Loucy (cell line): ENCODE measurements at regions not wholly inside any gene's neighbourhood (a gene's known extent, or its start where the extent isn't known, plus 50 kb on each side); places are given as distances from the start of the nearest gene placed in this dataset.

Experiments used
- H2AFZ ChIP-seq: fragments of 200-600 bp; sonication (generic); 2 replicates; pipeline ENCODE4 v1.6.0; 2016; ENCODE audit warnings: antibody characterized with exemption, mild to moderate bottlenecking, low read length, moderate library complexity
- H3F3A ChIP-seq: fragments of 200-600 bp; 2 replicates; pipeline ENCODE4 v1.6.0; 2016; ENCODE audit warnings: antibody characterized with exemption, low read depth, mild to moderate bottlenecking
- H3K27me3 ChIP-seq: fragments of 200-600 bp; sonication (generic); 2 replicates; pipeline ENCODE4 v1.6.1; 2014; ENCODE audit warnings: low read length, mild to moderate bottlenecking; ENCODE audit not compliant: insufficient read depth, poor library complexity, severe bottlenecking
- H3K36me3 ChIP-seq: fragments of 200-600 bp; sonication (generic); 2 replicates; pipeline ENCODE4 v1.6.1; 2016; ENCODE audit warnings: low read length; ENCODE audit not compliant: insufficient read depth
- H3K4me1 ChIP-seq: fragments of 200-600 bp; sonication (generic); 2 replicates; pipeline ENCODE4 v1.5.1; 2014; ENCODE audit warnings: low read length, mild to moderate bottlenecking; ENCODE audit not compliant: insufficient read depth, poor library complexity, severe bottlenecking
- H3K4me2 ChIP-seq: fragments of 200-600 bp; sonication (generic); 2 replicates; pipeline ENCODE4 v1.6.0; 2014; ENCODE audit warnings: antibody characterized with exemption, low read length, low read depth, mild to moderate bottlenecking; ENCODE audit not compliant: poor library complexity, severe bottlenecking
- H3K4me3 ChIP-seq: fragments of 200-600 bp; sonication (generic); 2 replicates; pipeline ENCODE4 v1.5.1; 2014; ENCODE audit warnings: low read length, mild to moderate bottlenecking, mixed read lengths; ENCODE audit not compliant: poor library complexity, severe bottlenecking
- H3K79me2 ChIP-seq: fragments of 200-600 bp; sonication (generic); 2 replicates; pipeline ENCODE4 v1.6.1; 2014; ENCODE audit warnings: low read length; ENCODE audit not compliant: insufficient read depth
- H3K9ac ChIP-seq: fragments of 200-600 bp; sonication (generic); 2 replicates; pipeline ENCODE4 v1.6.0; 2014; ENCODE audit warnings: mild to moderate bottlenecking, low read depth, low read length, moderate library complexity; ENCODE audit not compliant: poor library complexity, severe bottlenecking
- H3K9me2 ChIP-seq: fragments of 200-600 bp; sonication (generic); replicated peaks from 2 replicates; pipeline ENCODE4 v1.6.1; 2016; ENCODE audit warnings: low read depth, low read length, mixed read lengths
- H3K9me3 ChIP-seq: fragments of 200-600 bp; sonication (generic); 2 replicates; pipeline ENCODE4 v1.6.1; 2014; ENCODE audit warnings: mild to moderate bottlenecking, antibody characterized with exemption, low read length, low read depth; ENCODE audit not compliant: insufficient read depth
- H4K20me1 ChIP-seq: fragments of 200-600 bp; sonication (generic); 2 replicates; pipeline ENCODE4 v1.6.0; 2014; ENCODE audit warnings: antibody characterized with exemption, low read length, mild to moderate bottlenecking; ENCODE audit not compliant: insufficient read depth, poor library complexity, severe bottlenecking
- CTCF ChIP-seq: fragments of 200-600 bp; sonication (generic); conservative IDR thresholded peaks from 2 replicates; pipeline ENCODE4 v1.5.1; 2014; ENCODE audit warnings: mild to moderate bottlenecking, antibody characterized with exemption, low read length
- EZH2phosphoT487 ChIP-seq: fragments of 200-600 bp; IDR thresholded peaks from 2 replicates; pipeline ENCODE4 v1.6.1; 2018; ENCODE audit warnings: antibody characterized with exemption, mild to moderate bottlenecking, moderate library complexity, borderline replicate concordance

- H3K9me3 ChIP-seq, result no peaks in the 10 kb centered on the region
- no peak overlapping the region for H2AFZ ChIP-seq
Measured at GRCh38 chr5:20223451-20223850, 235.5 kb upstream of the CDH18 start.

GRCh38 chr5:20215257-20215656, 227.3 kb upstream of the CDH18 start:
- H3K9me2 ChIP-seq, result no peaks in the 10 kb centered on the region
- H3K9ac ChIP-seq, result no peak overlapping the region

More at GRCh38 chr5:20223451-20223850, 235.5 kb upstream of the CDH18 start:
- no peak overlapping the region for H3K4me2 ChIP-seq
- H3K9me2 ChIP-seq, result no peaks in the 10 kb centered on the region
- no peaks in the 10 kb centered on the region for H3K4me1 ChIP-seq
- H4K20me1 ChIP-seq, result no peaks in the 10 kb centered on the region
- H3F3A ChIP-seq, result no peaks in the 10 kb centered on the region
- H3K9ac ChIP-seq, result no peak overlapping the region
- no peaks in the 10 kb centered on the region for H3K36me3 ChIP-seq
- H3K79me2 ChIP-seq, result no peaks in the 10 kb centered on the region
- no peaks in the 10 kb centered on the region for H3K27me3 ChIP-seq
- no peak overlapping the region for H3K4me3 ChIP-seq
- TF ChIP-seq CTCF (no peak), EZH2phosphoT487 (no peak)

GRCh38 chr5:20213803-20214202, 225.8 kb upstream of the CDH18 start:
- TF ChIP-seq CTCF (no peak), EZH2phosphoT487 (no peak)
- Histone ChIP-seq H3K9ac (no peak overlapping the region), H3K79me2 (no peaks in the 10 kb centered on the region)

More at GRCh38 chr5:20215257-20215656, 227.3 kb upstream of the CDH18 start:
- H2AFZ ChIP-seq, result no peak overlapping the region
- TF ChIP-seq EZH2phosphoT487 (no peak), CTCF (no peak)
- no peaks in the 10 kb centered on the region for H3K4me1 ChIP-seq
- H3K79me2 ChIP-seq, result no peaks in the 10 kb centered on the region
- no peaks in the 10 kb centered on the region for H3K9me3 ChIP-seq
- H3K4me2 ChIP-seq, result no peak overlapping the region
- H3K36me3 ChIP-seq, result no peaks in the 10 kb centered on the region
- H3K4me3 ChIP-seq, result no peak overlapping the region
- H4K20me1 ChIP-seq, result no peaks in the 10 kb centered on the region
- no peaks in the 10 kb centered on the region for H3F3A ChIP-seq
- H3K27me3 ChIP-seq, result no peaks in the 10 kb centered on the region

More at GRCh38 chr5:20213803-20214202, 225.8 kb upstream of the CDH18 start:
- H3K4me3 ChIP-seq, result no peak overlapping the region
- H3K4me2 ChIP-seq, result no peak overlapping the region
- no peaks in the 10 kb centered on the region for H3K9me3 ChIP-seq
- no peaks in the 10 kb centered on the region for H3K36me3 ChIP-seq
- H3F3A ChIP-seq, result no peaks in the 10 kb centered on the region
- no peak overlapping the region for H2AFZ ChIP-seq
- no peaks in the 10 kb centered on the region for H3K27me3 ChIP-seq
- H3K9me2 ChIP-seq, result no peaks in the 10 kb centered on the region
- no peaks in the 10 kb centered on the region for H3K4me1 ChIP-seq
- no peaks in the 10 kb centered on the region for H4K20me1 ChIP-seq
